Fibroblast of peridontal ligament (primary cell): ENCODE measurements at regions not wholly inside any gene's neighbourhood (a gene's known extent, or its start where the extent isn't known, plus 50 kb on each side); places are given as distances from the start of the nearest gene placed in this dataset.

ENCODE experiments used
- DNase-seq: peaks from one replicate; pipeline ENCODE4 v3.0.0-alpha.2; 2010; ENCODE audit errors: extremely low read depth

DNA sequence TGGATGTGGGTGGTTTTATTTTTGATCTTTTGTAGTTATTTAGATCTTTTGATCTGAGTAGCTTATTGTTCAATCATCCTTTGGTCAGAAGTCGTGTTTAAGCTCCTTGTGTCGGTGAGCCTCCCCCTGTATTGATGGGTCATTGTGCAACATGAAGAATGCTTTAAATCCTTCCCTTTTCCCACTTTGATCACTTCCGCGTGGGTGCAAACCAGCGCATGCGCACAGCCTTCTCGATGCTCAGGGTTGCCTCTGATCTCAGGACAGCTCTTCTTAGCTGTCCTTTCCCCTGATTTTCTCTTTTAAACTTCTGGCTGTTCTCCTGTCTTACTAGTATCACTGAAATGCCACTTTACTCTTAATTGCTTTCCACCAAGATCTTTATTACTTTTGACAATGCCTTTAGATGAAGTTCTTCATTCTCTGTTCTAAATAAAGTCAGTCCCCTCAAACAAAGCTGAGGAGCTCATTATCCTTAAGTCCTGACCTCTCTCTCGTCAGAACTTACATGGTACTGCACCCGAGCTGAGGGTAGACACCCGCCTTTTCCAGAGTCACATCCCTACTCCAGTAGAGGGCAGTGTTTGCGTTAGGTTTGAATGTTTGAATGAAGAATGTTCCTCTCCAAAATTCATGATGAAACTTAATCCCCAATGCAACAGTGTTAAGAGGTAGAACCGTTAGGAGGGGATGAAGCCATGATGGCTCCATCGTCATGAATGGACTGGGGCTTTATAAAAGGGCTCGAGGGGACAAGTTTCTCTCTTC, 547.9 kb upstream of the TMPRSS15 start:
- no peak for DNase-seq

GRCh38 chr21:18954441-18954844, 550.9 kb upstream of the TMPRSS15 start:
- DNase-seq = no peak

- no peak for DNase-seq
Observed at GRCh38 chr21:18959817-18960216, 556.2 kb upstream of the TMPRSS15 start.

GRCh38 chr21:18960306-18960705, 556.7 kb upstream of the TMPRSS15 start:
- no peak for DNase-seq

DNA sequence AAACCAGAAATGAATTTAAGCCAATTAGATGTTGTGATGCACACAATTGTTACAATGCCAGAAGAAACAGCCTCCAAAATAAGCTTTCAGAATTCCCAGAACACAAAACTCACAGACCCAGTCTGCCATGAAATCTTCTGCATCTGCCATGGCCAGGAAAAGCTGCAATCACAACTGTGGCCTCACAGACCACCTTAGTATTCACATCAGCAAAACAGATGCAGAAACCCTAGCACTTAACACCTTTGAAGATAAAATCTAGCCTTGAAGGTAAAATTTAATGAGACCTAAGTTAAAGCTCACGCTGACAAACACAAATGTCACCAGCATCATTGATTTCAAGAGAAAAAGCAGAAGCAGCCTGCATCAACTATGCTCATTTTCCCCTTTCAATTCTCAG, 566.8 kb upstream of the TMPRSS15 start:
- DNase-seq = no peak

DNA sequence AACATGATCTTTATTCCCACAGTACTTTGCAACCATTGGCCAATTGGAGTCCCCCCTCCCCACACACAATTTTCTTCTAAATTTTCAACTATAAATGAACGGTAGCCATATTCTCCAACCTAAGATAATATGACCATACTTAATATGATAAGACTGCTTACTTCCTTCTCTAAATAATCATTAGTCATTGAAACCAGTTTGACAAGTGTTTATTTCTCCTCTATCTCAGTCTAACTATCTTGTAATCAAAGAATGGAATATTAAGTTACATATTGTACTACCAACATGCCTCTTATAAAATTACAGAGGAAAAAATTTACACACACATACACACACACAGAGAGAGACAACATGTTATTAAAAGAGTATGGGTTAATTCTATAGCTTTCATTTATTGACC, 567.4 kb upstream of the TMPRSS15 start:
- no peak for DNase-seq

DNA sequence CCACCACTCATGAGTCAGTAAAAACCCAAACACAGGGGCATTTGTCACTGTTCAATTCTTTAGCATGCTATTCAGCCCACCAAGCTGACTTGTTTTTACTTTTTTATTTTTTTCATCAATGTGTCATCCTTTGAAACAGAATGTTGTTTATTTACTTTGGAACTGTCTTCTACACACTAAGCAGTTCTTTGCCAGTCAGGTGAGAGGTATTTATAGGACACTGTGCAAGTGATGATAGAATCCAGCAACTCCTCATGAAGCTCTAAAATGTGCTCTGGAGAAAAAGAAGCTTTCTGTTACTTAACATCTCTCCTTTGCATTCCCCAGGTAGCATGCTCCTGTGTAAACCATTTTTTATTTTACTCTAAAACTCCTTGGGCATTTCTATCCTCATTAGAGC, 582.0 kb upstream of the TMPRSS15 start:
- DNase-seq = no peak

GRCh38 chr21:18986197-18986596, 582.6 kb upstream of the TMPRSS15 start:
- DNase-seq = no peak

DNA sequence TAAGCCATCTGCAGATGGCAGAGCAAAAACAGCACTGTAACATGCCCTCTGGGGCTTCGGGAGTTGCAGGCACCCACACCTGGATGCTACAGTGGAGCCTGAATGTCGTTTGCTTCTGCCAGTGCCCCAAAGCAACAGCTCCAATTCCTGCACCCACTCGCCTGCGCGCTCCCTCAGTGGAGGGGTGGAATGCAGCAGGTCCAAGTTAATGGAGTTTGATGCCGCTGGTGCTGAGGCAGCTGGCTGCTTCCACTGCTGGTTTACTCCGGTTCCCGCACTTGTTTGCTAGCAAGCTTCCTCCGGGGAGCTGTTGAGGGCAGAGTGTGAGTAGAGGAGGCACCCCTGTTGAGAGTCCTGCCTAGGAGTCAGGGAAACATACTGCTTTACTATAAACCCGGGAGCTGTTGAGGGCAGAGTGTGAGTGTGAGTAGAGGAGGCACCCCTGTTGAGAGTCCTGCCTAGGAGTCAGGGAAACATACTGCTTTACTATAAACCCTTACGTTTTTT, 584.0 kb upstream of the TMPRSS15 start:
- DNase-seq = no peak

- no peak for DNase-seq
Observed at GRCh38 chr21:18989953-18990495, 586.4 kb upstream of the TMPRSS15 start.

DNA sequence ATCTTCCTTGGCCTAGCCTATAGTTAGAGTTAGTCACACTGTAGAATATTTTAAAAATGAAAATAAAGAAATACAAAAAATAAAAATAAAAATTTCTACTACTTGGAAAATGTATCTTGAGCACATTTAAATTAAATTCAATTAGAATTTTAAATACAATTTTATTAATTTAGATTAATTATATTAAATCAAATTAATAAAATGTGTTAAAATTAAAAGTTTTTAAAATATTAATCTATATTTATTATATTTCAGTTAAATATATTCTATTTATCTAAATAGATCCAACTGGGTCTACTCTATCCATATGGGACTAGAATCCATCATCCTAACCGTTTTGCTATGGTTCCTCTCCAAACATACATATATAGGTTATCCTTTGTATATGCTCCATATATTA, 588.3 kb upstream of the TMPRSS15 start:
- no peak for DNase-seq

GRCh38 chr21:19010251-19010650, 606.7 kb upstream of the TMPRSS15 start:
- DNase-seq = no peak

- DNase-seq = no peak
Observed at GRCh38 chr21:19010996-19011395, 607.4 kb upstream of the TMPRSS15 start.

GRCh38 chr21:19011451-19011850, 607.9 kb upstream of the TMPRSS15 start:
- no peak for DNase-seq

GRCh38 chr21:19013916-19014315, 610.3 kb upstream of the TMPRSS15 start:
- DNase-seq = no peak

- DNase-seq = no peak
Observed at GRCh38 chr21:19018529-19018928, 614.9 kb upstream of the TMPRSS15 start.

DNA sequence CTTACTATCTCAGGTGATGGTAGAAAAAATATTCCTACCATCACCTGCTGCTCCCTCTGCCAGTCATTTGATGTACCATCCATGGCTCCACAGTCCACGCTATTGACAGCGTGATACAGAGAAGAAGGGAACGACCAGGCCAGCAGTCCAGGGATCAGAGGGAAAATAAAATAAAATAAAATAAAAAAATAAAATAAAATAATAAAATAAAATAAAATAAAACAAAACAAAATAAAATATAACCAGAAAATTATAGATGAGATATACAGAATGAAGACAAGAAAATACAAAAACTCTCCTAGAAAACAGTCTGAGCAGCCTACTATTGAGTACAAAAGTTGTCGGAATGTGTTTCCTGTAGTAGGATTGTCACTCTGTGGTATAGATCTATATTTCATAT, 619.4 kb upstream of the TMPRSS15 start:
- no peak for DNase-seq

DNA sequence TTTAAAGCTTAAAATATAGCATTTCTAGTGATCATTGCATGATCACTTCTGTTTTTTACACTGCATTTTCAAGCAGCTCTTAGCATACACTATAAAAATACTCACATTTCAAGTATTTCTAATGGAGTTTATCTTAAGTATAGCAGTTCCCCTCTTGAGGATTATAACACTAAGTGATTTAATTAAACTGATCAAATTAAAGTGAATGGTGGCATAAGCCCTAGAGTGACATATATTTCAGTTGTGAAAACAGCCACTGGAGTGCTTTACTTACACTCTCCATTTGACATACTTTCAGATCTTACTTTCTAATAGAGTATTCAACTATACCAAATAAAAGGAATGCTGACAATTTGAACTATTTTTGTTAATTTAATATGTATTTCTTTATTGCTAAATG, 623.3 kb upstream of the TMPRSS15 start:
- no peak for DNase-seq

DNA sequence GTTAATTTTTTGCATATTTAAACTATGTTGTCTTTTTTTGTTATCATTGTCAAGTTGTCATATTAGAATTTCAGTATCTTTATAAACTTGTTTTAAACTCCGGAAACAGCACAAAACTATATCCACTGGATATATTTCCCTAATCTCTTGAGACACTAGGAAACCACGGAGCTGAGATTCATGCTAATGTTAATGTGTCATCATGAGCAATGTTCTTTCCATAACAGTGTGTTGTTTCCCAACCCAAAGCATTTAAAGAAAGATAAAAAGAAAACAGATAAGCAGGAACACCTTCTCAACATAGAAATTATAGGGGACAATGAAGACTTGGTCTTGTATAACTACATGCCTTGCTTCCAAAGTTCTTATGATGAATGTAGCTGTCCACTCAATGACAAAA, 626.2 kb upstream of the TMPRSS15 start:
- DNase-seq = no peak

- DNase-seq = no peak
Observed at GRCh38 chr21:19031953-19032352, 628.4 kb upstream of the TMPRSS15 start.

GRCh38 chr21:19034041-19034440, 630.5 kb upstream of the TMPRSS15 start:
- DNase-seq = no peak

GRCh38 chr21:19034560-19034959, 631.0 kb upstream of the TMPRSS15 start:
- DNase-seq = no peak

GRCh38 chr21:19045876-19046275, 642.3 kb upstream of the TMPRSS15 start:
- no peak for DNase-seq
